ENCODE measurements at regions not wholly inside any gene's neighbourhood (a gene's known extent, or its start where the extent isn't known, plus 50 kb on each side); places are given as distances from the start of the nearest gene placed in this dataset.

GRCh38 chr5:136712628-136713027, 347.3 kb upstream of the TRPC7 start:
- DNase-seq (ENCODE audit: low spot score), result no peak
- intact Hi-C loops (cut with DNase I), result no loop called here

GRCh38 chr5:136710834-136711233, 345.5 kb upstream of the TRPC7 start:
- intact Hi-C loops (cut with DNase I), result no loop called here
- no peak for DNase-seq (ENCODE audit: low spot score)

DNA sequence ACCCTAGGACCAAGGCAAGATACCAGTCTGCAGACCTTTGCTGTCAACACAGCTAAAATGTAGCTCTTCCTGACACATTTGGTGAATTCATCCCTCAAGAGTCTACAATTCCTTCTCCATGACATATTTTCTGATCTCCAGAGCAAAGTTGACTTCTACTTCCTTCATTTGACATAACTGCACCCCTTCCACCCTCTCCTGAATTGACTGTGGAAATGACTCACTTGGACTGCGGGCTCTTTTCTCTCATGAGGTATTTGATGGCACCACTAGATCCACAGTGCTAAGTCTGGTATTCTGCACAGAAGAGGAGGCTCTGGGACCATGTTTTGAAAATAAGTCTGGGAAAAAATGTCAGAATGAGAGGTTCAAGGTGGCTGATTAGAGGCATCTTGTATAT, 338.4 kb upstream of the TRPC7 start:
- intact Hi-C loops (cut with DNase I), result no loop called here
- DNase-seq (ENCODE audit: low spot score), result no peak

GRCh38 chr5:136703036-136703435, 337.7 kb upstream of the TRPC7 start:
- intact Hi-C loops (cut with DNase I), result no loop called here
- no peak for DNase-seq (ENCODE audit: low spot score)

DNA sequence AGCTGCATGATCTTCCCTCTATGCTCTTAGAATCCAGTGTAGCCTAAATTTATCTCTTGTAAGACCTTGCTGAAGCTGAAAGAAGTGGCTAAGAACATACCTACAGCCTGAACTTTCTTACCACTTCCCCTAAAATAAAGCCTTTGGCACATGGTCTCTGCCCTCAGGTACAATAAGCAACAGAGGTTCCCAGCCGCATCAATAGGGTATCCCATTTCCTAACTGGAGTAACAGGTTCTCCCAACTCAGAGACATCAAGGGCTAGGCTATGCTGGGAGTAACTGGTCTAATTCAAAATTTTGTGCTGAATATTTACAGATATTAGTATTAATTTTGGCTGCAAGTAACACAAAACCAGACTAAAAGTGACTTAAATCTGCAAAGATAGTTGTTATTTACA, 335.8 kb upstream of the TRPC7 start:
- DNase-seq (ENCODE audit: low spot score), result no peak

GRCh38 chr5:136699651-136700050, 334.3 kb upstream of the TRPC7 start:
- no peak for DNase-seq (ENCODE audit: low spot score)
- intact Hi-C loops (cut with DNase I), result no loop called here

More for the DNA sequence above, 335.8 kb upstream of the TRPC7 start:
- intact Hi-C loops (cut with DNase I), result no loop called here

DNA sequence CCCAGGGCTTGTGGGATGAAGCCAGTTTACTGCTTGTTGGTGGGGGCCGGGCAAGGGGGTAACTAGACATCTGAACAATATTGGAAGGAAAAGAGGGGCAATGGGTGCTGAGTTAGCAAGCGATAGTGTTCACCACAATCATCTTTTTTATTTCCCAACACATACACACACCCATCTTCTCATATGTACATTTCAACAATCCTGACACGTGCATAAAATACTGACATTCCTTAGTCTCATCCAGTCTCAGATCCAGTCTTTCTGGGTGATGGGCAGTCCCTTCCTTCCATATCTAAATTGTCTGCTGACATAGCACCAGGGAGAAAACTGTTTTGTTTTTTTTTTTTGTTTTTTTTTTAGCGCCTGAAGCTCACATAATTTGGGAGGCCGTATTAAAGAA, 333.6 kb upstream of the TRPC7 start:
- no peak for DNase-seq (ENCODE audit: low spot score)

DNA sequence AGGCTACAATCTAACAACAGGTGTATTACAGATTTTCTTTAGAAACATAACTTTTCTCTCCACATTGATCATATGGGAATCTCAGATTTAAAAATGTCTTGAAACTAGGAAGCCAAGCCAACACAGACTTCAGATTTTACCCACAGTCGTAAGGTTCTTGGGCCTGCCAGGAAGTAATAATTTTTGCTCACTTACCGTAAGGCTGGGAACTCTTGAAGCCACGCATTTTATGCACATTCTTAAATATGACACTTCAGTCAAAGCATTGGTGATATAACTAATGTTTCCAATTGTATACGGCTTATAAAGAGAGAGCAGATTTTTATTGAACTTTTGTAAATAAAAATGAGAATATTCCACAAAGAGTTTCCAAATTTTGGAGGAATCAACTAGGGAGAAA, 328.9 kb upstream of the TRPC7 start:
- DNase-seq (ENCODE audit: low spot score), result no peak
- intact Hi-C loops (cut with DNase I), result no loop called here

More for the DNA sequence above, 333.6 kb upstream of the TRPC7 start:
- intact Hi-C loops (cut with DNase I), result no loop called here

DNA sequence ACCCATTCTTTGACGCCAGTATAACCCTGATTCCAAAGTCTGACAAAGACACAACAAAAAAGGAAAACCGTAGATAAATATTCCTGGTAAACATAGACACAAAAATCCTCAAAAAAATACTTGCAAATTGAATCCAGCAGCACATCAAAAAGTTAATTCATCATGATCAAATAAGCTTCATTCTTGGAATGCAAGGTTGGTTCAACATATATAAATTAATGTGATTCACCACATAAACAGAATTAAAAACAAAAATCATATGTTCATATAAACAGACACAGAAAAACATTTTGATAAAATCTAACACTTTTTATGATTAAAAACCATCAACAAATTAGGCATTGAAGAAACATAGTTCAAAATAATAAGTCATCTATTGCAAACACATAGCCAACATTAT, 324.2 kb upstream of the TRPC7 start:
- DNase-seq (ENCODE audit: low spot score), result no peak
- intact Hi-C loops (cut with DNase I), result no loop called here

GRCh38 chr5:136686192-136686872, 321.0 kb upstream of the TRPC7 start:
- no peak for DNase-seq (ENCODE audit: low spot score)
- intact Hi-C loops (cut with DNase I), result no loop called here

GRCh38 chr5:136682986-136683385, 317.6 kb upstream of the TRPC7 start:
- DNase-seq (ENCODE audit: low spot score), result no peak
- intact Hi-C loops (cut with DNase I), result no loop called here

GRCh38 chr5:136679233-136679632, 313.9 kb upstream of the TRPC7 start:
- DNase-seq (ENCODE audit: low spot score), result no peak
- intact Hi-C loops (cut with DNase I), result no loop called here

- intact Hi-C loops (cut with DNase I), result no loop called here
- no peak for DNase-seq (ENCODE audit: low spot score)
Measured at GRCh38 chr5:136677217-136677616, 311.9 kb upstream of the TRPC7 start.

DNA sequence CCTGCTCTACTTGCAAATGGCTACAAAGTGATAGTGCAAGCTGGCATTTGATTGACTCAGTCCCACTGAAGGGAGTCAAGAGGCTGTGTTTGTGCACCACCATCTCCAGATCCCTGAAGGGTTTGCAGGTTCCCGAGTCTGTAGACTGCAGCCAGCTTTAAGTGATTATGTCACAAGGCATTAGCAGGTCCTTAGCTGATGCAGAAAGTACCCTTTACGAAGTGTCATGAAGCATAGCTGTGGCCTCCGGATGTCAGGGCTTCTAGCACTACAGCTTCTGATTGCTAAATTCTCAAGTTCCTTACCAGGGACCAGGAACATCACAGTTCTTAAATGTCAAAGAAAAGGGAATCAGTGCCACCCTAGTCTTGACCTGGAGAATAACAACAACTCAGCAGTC, 311.3 kb upstream of the TRPC7 start:
- DNase-seq (ENCODE audit: low spot score), result no peak

DNA sequence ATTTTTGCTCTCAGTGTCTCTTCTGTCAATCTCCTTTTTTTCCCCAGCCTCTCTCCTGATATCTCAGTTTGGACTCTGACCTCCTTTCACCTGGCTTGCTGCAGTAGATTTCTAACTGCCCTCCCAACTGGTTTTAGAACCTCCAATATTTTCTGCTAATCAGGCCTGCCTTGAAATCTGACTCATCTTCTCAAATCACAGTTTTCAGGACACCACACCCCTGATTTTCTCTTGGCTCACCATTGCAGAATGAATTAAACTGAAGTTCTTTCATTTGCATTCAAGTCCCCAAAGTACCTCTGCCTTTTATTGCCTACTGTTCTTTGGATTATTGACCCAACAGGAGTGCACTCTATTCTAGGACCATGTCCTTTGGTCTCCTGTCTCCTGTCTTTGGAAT, 310.4 kb upstream of the TRPC7 start:
- DNase-seq (ENCODE audit: low spot score), result no peak
- intact Hi-C loops (cut with DNase I), result no loop called here

More for the DNA sequence above, 311.3 kb upstream of the TRPC7 start:
- intact Hi-C loops (cut with DNase I), result no loop called here

- DNase-seq (ENCODE audit: low spot score), result no peak
- intact Hi-C loops (cut with DNase I), result no loop called here
Measured at GRCh38 chr5:136674178-136674577, 308.8 kb upstream of the TRPC7 start.

- intact Hi-C loops (cut with DNase I), result no loop called here
- no peak for DNase-seq (ENCODE audit: low spot score)
Measured at GRCh38 chr5:136667789-136668188, 302.4 kb upstream of the TRPC7 start.

DNA sequence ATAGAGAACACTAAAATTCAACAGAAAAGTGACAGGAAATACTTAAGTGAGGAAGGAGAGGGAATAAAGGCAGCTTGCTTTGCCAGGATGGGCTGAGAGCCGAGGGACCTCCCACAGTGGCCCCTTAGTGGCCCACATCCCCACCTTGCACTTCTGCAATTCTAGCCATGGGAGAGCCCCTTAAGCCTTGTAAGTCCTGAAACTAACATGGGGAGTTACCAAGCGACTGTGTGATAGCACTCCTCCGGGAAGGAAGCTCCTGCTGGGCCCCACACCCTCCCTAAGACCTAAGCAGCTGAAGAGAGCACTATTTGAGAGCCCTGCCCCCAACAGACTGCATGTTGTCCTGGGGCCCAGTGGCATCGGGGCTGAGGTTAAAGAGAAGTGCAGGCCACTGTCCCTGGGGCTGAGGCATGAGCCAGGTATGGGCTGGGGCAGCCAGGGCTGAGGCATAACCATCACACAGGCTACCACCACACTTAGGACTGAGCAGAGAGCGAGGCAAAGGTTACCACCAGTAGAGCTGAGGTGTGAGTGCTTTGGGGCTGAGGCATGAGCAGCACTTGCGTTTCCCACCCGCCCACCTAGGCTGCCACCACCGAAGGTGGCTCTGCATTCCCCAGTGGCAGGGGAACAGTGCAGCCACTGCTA, 301.8 kb upstream of the TRPC7 start:
- no peak for DNase-seq (ENCODE audit: low spot score)
- intact Hi-C loops (cut with DNase I), result no loop called here

DNA sequence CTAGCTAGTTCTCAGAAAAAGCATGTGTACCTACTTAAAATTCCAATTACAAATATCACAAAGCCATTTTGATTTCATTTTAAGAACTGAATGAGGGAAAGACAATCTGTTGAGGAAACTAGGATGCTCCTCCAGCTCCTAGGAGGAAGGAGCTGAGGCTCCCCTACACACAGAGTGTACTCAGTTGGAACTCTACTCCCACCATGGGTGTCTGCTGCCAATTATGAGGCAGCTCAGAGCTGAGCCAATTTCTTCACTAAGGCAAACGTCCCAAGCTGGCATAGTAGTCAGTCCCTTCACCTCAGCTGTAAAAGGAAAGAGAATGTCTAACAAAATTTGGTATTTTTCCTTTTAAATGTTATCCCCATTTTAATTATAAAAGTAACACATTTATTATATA, 300.0 kb upstream of the TRPC7 start:
- DNase-seq (ENCODE audit: low spot score), result no peak
- intact Hi-C loops (cut with DNase I), result no loop called here

GRCh38 chr5:136661026-136661425, 295.7 kb upstream of the TRPC7 start:
- no peak for DNase-seq (ENCODE audit: low spot score)
- intact Hi-C loops (cut with DNase I), result no loop called here

DNA sequence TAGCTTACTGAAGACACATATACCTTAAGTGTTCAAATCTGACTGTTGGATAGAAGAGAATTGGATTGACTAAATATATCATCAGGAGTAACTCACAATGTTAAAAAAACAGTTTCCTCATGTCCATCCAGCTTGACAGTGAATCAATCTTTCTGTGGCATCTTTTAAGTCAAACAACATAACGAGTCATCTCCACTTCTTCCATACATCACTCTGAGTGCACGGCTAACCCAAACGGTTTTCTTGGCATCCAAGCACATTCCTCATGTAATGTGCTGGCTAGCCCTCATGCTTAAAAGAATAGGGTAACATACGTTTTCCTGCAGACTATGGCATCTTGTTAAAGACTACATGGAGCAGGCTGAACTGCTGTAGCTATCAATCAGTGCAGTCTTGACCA, 291.5 kb upstream of the TRPC7 start:
- intact Hi-C loops (cut with DNase I), result no loop called here
- DNase-seq (ENCODE audit: low spot score), result no peak

DNA sequence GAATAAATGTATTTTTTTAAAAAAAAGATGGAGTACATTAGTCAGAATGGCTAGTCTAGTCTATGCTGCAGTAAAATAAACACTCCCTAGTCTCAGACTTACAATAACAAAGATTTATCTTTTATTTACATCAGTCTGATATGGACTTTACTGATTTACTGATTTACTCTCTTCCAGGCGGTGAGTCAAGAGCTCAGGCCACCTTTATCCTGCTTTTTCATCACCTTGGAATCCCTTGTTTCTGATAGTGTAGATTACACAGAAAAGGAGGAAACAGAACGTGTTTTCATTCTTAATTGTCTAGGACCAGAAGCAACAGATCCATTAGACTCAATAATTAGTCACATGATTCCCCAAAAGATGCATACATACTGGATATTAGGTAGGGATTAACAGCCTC, 290.1 kb upstream of the TRPC7 start:
- no peak for DNase-seq (ENCODE audit: low spot score)
- intact Hi-C loops (cut with DNase I), result no loop called here

All from cardiac septum (tissue), 1 donor.